K562 (cell line): ENCODE measurements at regions not wholly inside any gene's neighbourhood (a gene's known extent, or its start where the extent isn't known, plus 50 kb on each side); places are given as distances from the start of the nearest gene placed in this dataset.

Experiments used
- ATAC-seq: fragments of 200-7000 bp; cut with Tn5 transposase; 3 replicates; pipeline ENCODE4 v1.9.1; 2020; ENCODE audit warnings: moderate library complexity
- BruUV-seq: library from RNA; stranded (reverse); fragments of 400-500 nt; replicated peaks from 2 replicates; lab custom pipeline; 2021; lab: Mats Ljungman, UMichigan
- CTCF ChIA-PET: fragments of 300-600 bp; formaldehyde crosslinking; extraction: SDS; loops from one replicate; lab custom pipeline; 2021; ENCODE audit warnings: low intra/inter-chr PET ratio; lab: Yijun Ruan, JAX
- POLR2A ChIA-PET: fragments of 300-600, 350-650 bp; sonication (Branson Sonifier 250); formaldehyde crosslinking; extraction: SDS; loops from one replicate; lab custom pipeline; 2021; ENCODE audit warnings: antibody characterized with exemption, inconsistent platforms; lab: Yijun Ruan, JAX
- DNase-seq, 4 experiments: peaks; one replicate each; pipeline versions ENCODE4 v3.0.0 to v3.0.0-alpha.2; 2011 to 2018; ENCODE audit warnings: low spot score in 3 of 4, mixed read lengths in 3 of 4; ENCODE audit errors: extremely low read depth in 1 of 4
- FAIRE-seq: peaks from 2 replicates; lab custom pipeline; 2011; peaks lifted over from hg19 to GRCh38; lab: Jason Lieb, UNC
- H2AFZ ChIP-seq: 2 replicates; pipeline ENCODE4 v1.6.0; 2011; ENCODE audit warnings: low read depth, low read length, control low read depth, inconsistent platforms
- H3K27ac ChIP-seq: fragments of 200-600 bp; 3 replicates; pipeline ENCODE4 v1.8.0; 2011; ENCODE audit warnings: low read depth, mild to moderate bottlenecking, control low read depth, inconsistent platforms, low read length, moderate library complexity, mixed read lengths; ENCODE audit errors: extremely low read depth
- H3K27me3 ChIP-seq, 2 experiments: fragments of 300-600 bp in 1 of 2; 2 replicates in 1 of 2; 3 replicates in 1 of 2; pipeline versions ENCODE4 v1.6.0 to v1.8.0; 2011; ENCODE audit warnings: inconsistent platforms in 2 of 2, low read length in 2 of 2, mild to moderate bottlenecking in 1 of 2, mixed read lengths in 1 of 2, moderate library complexity in 1 of 2; ENCODE audit not compliant: control insufficient read depth in 2 of 2, insufficient read depth in 2 of 2
- H3K36me3 ChIP-seq: fragments of 300-600 bp; 3 replicates; pipeline ENCODE4 v1.8.0; 2011; ENCODE audit warnings: mild to moderate bottlenecking, low read length, inconsistent platforms; ENCODE audit not compliant: control insufficient read depth, insufficient read depth
- H3K4me1 ChIP-seq, 2 experiments: fragments of 200-600 bp in 1 of 2; replicated peaks in 1 of 2; 2 replicates in 1 of 2; 3 replicates in 1 of 2; pipeline versions ENCODE4 v1.5.1 to v1.8.0; 2011; ENCODE audit warnings: inconsistent platforms in 2 of 2, low read length in 2 of 2, mild to moderate bottlenecking in 1 of 2, mixed read lengths in 1 of 2, moderate library complexity in 1 of 2; ENCODE audit not compliant: control insufficient read depth in 2 of 2, insufficient read depth in 2 of 2
- H3K4me2 ChIP-seq: 2 replicates; pipeline ENCODE4 v1.6.1; 2011; ENCODE audit warnings: low read length, control low read depth, inconsistent platforms, mixed read lengths; ENCODE audit not compliant: insufficient read depth
- H3K4me3 ChIP-seq: fragments of 200-600 bp; sonication (generic), shearing (Covaris generic); 2 replicates; pipeline ENCODE4 v1.5.1; 2016; ENCODE audit warnings: control low read depth, inconsistent platforms
- H3K79me2 ChIP-seq: fragments of 200-600 bp; 3 replicates; pipeline ENCODE4 v1.8.0; 2011; ENCODE audit warnings: low read length, inconsistent platforms; ENCODE audit not compliant: control insufficient read depth, insufficient read depth
- H3K9ac ChIP-seq, 2 experiments: 2 replicates each; pipeline versions ENCODE4 v1.6.0 to v1.6.1; 2011; ENCODE audit warnings: low read depth in 2 of 2, low read length in 2 of 2, control low read depth in 1 of 2, inconsistent platforms in 1 of 2, mild to moderate bottlenecking in 1 of 2, mixed read lengths in 1 of 2; ENCODE audit not compliant: insufficient read depth in 1 of 2
- H3K9me1 ChIP-seq: one replicate; pipeline ENCODE4 v1.6.0; 2011; ENCODE audit warnings: inconsistent platforms, mild to moderate bottlenecking, low read length, moderate library complexity; ENCODE audit not compliant: control insufficient read depth, insufficient read depth
- H3K9me3 ChIP-seq: replicated peaks from 2 replicates; pipeline ENCODE4 v1.5.1; 2011; ENCODE audit warnings: low read depth, low read length, inconsistent platforms; ENCODE audit not compliant: control insufficient read depth, insufficient read depth
- H4K20me1 ChIP-seq: replicated peaks from 2 replicates; pipeline ENCODE4 v1.6.1; 2011; ENCODE audit warnings: low read length, inconsistent platforms, mixed read lengths; ENCODE audit not compliant: control insufficient read depth, insufficient read depth
- HOMEZ ChIP-seq: fragments of 250-450 bp; sonication (Bioruptor Pico); IDR thresholded peaks from 2 replicates; pipeline ENCODE4 v1.4.0; 2020; ENCODE audit warnings: mild to moderate bottlenecking, moderate library complexity
- WGBS: fragments of 100-300 bp; shearing (Covaris generic); methylation state at CpG from one replicate; pipeline ENCODE4 v1.1.6; 2016; ENCODE audit warnings: low coverage, mixed read lengths; ENCODE audit not compliant: insufficient coverage; ENCODE audit errors: missing lambda C conversion rate; 5-methylcytosine and 5-hydroxymethylcytosine counted together
- in situ Hi-C: fragments of 300-500 bp; cut with MboI; formaldehyde crosslinking; loops from 4 replicates; pipeline ENCODE4 v1.15.0; 2018; ENCODE audit warnings: inconsistent platforms, mixed read lengths
- intact Hi-C: fragments of 100-400 bp; cut with micrococcal nuclease; formaldehyde crosslinking; loops from 2 replicates; pipeline ENCODE4 v1.14.2; 2022

GRCh38 chr7:45987521-45988290, 66.6 kb upstream of the IGFBP3 start:
- no peak for FAIRE-seq
- CTCF ChIA-PET = no interaction called here

More at GRCh38 chr7:45987521-45988290, 66.6 kb upstream of the IGFBP3 start:
- POLR2A ChIA-PET = interaction anchor here (0.6 kb wide), 1 partner anchor 286 kb away, joined by 3 read pairs; no protein-coding TSS in a partner anchor
- 2% methylated on average over 13 of the region's 14 CpGs for WGBS
- in situ Hi-C loops = no loop called here
- DNase-seq (no peak), ATAC-seq (no peak)
- H2AFZ ChIP-seq = no peak overlapping the region
- no peaks in the 10 kb centered on the region for H3K4me1 ChIP-seq
- H3K27ac ChIP-seq = no peak overlapping the region
- H3K9ac ChIP-seq = no peak overlapping the region
- TF ChIP-seq HOMEZ (CRISPR knock-in tag) = no peak
- no peak overlapping the region for H3K4me2 ChIP-seq
- no peaks in the 10 kb centered on the region; the same call in 1 of the 2 replicates for H4K20me1 ChIP-seq
- H3K79me2 ChIP-seq = no peaks in the 10 kb centered on the region
- H3K9me1 ChIP-seq = no peaks in the 10 kb centered on the region
- no peaks in the 10 kb centered on the region for H3K27me3 ChIP-seq
- no TSS peak for BruUV-seq
- no peaks in the 10 kb centered on the region for H3K36me3 ChIP-seq
- intact Hi-C loops = no loop called here
- H3K9me3 ChIP-seq = no peaks in the 10 kb centered on the region
- no peak overlapping the region for H3K4me3 ChIP-seq
